Bone marrow (tissue), 2 donors: ENCODE measurements at regions not wholly inside any gene's neighbourhood (a gene's known extent, or its start where the extent isn't known, plus 50 kb on each side); places are given as distances from the start of the nearest gene placed in this dataset.
A peak's percentile ranks its signal among the peaks of the same experiment; 100 is the strongest.
"Not testable (repeated sequence)": the region's sequence is repeated elsewhere in the genome, so short reads cannot be mapped to it uniquely, and the experiment has no call there.

Experiments used
- DNase-seq, 2 donors: peaks; one replicate each; lab custom pipeline; 2025; lab: John Stamatoyannopoulos, UW

GRCh38 chr4:79217025-79217424 is 108.8 kb downstream of the NAA11 start:
- DNase-seq: no peak

DNA sequence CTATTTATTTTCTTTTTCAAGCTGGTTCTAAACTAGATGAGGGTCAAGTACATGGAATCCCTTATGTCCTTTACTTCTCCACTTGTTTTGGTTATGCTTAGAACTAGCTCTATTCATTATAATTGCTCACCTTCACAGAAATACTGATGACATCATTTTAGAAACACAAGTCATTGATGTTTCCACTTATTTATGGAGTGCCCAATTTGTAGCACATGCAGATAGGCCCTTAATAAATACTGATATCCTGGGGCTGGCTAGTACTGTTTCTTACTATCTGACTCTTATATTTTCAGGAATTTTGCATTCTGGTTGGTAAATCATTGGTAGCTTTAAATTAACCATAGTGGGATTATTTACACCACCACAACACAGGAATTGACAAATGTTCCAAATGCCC is 112.2 kb downstream of the NAA11 start:
- DNase-seq: no peak

DNA sequence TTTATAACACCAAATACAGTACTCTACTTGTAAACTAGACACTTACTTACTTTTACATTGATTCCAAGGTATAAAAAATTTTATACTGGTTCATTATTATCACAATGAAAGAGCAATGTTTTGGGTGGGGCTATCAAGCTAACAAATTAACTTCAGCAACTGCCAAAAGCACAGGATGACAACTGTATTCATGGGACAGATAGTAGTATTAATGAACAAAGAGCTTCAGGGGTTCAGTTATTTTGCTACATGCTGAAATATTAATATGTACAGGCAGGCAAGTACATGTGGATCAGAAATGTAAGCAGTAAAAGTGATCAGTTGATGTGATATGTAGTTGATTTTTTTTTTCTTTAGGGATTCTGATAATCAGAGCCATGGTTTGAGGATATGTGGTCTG is 112.9 kb downstream of the NAA11 start:
- DNase-seq: no peak

DNA sequence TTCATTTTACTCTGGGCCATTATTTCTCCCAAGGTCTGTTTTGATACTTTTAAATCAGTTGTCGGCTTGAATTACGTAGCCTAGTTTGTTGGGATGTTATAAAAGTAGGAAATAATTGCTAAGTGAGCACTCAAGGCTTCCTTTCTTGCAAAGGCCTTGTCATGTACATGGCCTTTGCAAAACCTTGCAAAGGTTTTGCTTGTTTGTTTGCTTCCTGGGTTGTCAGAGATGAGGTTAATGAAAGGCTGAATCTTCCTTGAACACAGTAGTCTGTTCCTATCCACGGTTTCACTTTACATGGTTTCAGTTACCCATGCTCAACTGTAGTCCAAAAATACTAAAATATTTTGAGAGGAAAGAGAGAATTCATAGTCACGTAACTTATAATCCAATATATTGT is 113.5 kb downstream of the NAA11 start:
- DNase-seq: no peak

DNA sequence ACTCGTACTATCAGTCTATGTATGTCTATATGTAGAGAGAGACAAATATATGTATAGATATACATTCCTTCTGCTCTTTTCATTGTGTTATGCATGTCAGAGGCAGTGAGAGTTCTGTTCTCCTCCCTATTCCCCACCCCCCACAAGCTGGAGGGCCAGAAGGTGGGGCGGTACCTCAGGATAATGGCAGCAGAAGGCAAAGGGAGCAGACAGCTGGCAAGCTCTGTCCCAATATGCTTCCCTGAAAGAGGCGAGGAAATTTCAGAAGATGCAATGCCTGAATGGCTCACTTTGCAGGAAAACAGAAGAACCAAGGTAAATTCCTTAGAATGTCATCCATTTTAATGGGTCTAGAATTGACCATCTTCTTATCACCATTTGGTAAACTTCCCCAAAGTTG is 114.4 kb downstream of the NAA11 start:
- no peak for DNase-seq

GRCh38 chr4:79210636-79211049 is 115.2 kb downstream of the NAA11 start:
- no peak for DNase-seq

DNA sequence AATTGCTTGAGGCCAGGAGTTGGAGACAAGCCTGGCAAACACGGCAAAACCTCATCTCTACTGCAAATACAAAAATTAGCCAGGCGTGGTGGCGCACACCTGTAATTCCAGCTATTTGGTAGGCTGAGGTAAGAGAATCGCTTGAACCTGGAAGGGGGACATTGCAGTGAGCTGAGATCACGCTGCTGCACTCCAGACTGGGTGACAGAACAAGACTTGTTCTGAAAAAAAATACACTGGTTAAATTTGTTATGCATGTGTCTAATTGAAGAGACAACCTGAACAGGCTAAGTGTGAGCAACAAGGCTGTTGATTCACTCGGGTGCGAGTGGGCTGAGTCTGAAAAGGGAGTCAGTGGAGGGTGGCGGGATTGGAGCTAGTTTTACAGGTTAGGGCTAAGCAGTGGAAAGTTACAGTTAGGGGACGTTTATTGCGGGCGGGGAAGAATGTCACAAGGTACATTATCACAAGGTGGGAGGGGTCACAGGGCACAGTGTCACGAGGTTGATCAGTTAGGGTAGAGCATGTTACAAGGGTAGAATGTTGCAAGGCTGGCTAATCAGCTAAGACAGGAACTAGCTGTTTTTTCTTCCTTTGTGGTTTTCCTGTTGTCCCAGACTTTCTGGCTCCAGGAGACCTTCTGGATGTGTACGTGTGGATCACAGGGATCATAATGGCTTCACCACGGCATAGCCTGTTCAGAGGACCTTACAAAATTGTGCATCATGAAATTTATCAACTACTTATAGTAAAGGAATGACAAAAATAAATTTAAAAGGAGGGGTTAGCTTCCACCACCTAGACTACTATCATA is 115.8 kb downstream of the NAA11 start:
- DNase-seq: peak in 1 of 2 donors; percentile 37

GRCh38 chr4:79209081-79209480 is 116.8 kb downstream of the NAA11 start:
- DNase-seq: no peak

DNA sequence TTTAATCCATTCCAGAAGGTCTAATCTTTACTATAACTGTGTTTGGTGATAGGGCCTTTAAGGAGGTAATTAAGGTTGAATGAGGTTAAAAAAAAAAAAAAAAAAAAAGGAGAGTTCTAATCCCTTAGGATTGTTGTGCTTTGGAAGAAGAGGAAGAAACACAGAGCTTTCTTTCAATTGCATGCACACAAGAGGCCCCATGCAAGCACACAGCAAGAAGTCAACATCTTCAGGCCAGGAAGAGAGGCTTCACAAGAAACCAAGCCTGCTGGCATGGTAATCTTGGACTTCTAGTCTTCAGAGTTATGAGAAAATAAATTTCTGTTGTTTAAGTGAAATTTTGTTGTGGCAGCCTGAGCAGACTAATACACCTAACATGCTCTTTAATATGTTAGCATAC is 118.6 kb downstream of the NAA11 start:
- DNase-seq: no peak

- DNase-seq: no peak
Measured at GRCh38 chr4:79206660-79207059, 119.2 kb downstream of the NAA11 start.

DNA sequence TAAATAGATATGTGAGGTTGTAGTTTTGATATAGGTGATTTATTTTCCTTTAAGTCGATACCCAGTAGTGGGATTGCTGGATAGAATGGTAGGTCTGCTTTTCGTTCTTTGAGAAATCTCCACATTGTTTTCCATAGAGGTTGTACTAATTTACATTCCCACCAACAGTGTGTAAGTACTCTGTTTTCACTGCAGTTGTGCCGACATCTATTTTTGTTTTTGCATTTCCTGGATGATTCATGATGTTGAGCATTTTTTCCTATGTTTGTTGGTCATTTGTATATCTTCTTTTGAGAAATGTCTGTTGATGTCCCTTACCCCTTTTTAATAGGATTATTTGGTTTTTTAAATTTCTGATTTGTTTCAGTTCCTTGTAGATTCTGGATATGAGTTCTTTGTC is 120.7 kb downstream of the NAA11 start:
- no peak for DNase-seq

GRCh38 chr4:79201971-79202370 is 123.9 kb downstream of the NAA11 start:
- DNase-seq: no peak

DNA sequence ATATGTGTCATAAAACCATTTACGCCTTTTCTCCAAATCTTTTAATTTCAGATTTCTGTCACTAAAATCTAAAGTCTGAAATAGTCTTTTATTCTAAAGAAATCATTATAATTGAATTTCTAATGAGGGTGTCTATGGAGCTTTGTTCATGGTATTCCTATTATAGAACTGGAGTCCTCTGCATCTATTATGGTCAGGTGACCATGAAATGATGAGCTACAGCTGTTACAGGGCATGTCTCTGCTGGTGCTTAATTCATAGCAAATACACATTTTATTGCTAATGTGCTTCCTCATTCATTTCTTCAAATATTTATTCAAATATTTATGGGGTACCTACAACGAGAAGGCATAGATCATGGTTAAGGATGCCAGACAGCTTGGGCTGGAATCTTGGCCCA is 126.1 kb downstream of the NAA11 start:
- no peak for DNase-seq

DNA sequence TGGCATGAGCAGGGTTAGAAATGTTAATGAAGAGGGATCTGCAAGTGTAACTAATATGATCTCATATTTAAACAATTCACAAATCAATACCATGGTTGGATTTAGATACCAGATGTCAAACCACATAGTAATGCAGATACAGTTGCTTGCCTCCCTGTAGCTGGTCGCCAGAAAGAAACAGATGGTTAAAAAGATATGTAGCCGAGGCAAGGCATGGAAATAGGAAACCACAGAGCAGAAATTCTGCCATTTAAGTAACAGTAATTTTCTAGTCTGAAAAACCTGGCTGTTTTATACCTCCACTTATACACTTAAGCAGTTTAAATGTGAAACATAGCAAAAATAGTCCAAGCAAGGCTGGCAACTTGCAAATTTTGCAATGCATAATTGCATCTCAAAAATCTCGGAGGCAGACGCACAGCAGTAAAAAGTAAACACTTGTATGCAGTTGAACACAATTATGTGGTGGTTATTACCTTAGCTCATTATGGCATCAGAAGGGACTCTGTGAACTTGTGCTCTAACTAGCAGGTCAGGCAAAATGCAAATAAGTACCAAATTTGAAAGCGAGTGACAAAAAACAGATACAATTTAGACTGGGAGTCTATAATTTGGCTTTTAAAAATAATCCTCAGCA is 126.8 kb downstream of the NAA11 start:
- no peak for DNase-seq

DNA sequence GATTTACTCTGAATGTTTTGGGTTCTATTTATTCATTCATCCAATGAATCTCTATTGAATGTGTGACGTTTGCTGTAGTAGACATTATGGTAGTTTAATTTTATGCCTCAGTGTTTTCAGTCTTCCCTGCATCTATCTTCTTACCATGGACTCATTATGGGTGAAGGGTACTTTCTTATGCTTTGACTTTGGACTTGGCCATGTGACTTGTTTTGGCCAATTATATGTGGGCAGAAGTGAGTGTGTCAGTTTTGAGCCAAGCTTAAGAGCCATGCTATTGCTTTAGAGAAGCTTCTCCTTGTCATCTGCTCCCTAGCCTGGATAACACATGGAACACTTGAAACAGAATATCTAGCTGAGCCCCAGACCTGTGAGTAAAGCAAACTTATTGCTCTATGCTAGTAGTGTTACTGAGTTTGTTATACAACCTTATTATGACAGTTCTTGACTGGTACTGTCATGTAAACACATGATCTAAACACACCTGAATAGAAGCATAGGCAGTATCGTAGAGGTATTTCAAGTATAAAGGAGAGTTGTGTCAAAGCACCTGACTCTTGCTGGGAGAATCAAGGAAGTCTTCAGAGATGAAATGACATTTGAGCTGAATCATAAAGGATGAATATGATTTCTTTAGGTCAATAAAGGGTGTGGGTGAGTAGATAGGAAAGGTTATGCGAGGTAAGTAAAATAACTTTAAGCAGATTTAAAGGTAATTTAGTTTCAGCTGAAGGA is 128.4 kb downstream of the NAA11 start:
- no peak for DNase-seq

- DNase-seq: not testable (repeated sequence)
Measured at GRCh38 chr4:79191292-79191691, 134.6 kb downstream of the NAA11 start.

DNA sequence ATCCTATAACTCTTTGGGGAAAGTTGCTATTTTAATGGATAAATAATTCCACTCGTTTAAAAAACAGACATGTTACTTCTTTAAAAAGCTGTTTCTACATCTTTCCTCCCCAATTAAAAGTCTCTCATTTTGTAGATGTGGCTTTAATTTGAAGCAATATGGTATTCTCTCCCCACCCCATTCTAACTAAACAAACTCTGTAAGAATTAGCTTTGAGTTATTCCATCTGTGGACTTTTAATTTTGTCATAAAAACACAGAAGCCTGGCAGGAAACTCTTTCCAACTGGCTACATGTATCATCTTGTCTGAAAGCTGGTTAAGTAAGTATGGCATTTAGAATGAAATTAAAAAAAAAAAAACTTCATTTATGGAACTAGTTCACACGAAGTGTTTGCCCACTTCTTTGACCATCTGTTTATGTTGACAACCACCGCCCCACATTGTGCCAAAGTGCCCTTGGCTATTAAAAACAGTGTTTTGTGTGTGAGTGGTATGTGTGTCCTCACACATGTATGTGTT is 140.3 kb downstream of the NAA11 start:
- DNase-seq: no peak

DNA sequence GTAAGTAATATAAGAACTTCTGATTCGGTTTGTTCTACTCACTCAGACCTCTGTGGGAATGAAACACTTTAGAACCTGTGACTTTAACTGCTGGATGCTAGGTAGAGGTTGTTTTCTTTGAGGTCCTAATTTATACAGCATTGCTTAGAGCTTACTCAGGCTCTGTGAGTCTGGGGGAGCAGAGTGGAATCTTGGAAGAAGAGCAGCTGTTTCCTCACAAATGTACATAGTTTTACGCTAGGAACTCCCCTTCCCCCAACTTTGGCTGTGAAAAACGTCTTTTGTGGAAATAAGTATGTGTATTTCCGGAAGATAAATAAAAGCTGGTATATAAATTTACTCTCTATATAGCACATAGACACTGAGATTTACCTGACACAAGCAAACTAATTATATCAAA is 141.4 kb downstream of the NAA11 start:
- DNase-seq: no peak

DNA sequence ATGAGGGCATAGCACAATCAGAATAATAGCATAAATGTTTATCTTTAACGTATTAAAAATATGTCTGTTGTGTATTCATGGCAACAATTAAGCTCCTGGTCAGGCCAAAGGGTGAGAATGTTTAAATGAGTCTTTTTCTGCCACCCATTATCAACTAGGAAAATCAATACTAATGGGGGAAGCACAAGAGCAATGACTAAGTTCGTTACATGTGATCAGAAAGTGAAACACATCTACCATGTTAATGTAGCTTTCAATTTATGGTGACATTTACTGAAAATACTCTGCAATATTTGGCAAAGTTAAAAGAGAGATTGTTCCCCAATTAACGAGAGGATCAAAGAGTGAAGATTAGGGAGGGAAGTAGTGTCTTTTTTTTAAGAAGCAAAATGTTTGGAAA is 143.7 kb downstream of the NAA11 start:
- DNase-seq: no peak

- no peak for DNase-seq
Measured at GRCh38 chr4:79181190-79181589, 144.7 kb downstream of the NAA11 start.

DNA sequence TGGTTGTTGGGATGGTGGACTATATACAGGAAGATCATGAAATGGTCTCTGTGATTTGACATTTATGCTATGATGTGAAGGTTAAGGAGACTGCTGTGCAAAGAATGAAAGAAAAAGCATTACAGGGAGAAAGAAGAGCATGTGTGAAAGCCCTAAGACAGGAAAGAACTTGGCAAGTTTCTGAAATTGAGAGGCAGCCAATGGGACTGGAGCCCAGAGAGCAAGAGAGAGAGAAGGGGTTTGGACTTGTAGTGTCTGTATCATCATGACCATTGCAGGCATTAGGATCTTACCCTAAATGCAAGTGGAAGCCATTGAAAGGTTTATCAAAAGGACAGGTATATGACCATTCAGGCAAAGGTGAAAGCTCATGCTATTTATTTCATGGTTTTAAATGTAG is 147.1 kb downstream of the NAA11 start:
- no peak for DNase-seq

DNA sequence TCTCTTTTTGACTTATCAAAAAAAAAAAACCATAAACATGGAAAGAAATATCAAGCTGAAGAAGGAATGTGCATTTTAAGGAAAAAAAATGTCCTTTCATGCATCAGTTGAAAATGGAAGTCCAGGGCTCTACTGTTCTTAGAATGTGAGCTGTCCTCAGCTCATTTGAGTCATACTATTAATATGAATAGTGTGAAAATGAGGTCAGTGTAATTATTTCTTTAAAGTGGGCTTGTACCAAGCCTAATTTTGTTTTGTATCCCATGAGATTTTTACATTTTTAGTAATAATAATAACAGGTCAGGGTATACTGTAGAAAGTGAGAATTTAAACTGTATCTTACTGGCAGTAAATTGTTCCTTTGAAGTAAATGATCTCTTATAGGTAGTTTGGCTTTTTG is 148.5 kb downstream of the NAA11 start:
- DNase-seq: no peak

DNA sequence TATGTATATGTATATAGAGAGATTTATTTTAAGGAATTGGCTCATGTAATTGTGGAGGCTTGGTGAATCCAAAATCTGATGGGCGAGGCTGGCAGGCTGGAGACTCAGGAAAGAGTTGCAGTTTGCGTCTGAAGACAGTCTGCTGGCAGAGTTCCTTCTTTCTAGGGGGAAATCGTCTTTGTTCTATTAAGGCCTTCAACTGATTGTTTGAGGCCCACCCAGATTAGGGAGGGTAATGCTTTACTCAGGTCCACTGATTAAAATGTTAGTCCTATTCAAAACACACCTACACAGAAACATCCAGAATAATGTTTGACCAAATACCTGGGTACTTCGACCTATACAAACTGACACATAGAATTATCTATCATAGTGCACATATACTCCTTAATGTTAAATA is 149.5 kb downstream of the NAA11 start:
- no peak for DNase-seq
